Cardiac fibroblast (primary cell): ENCODE measurements at regions not wholly inside any gene's neighbourhood (a gene's known extent, or its start where the extent isn't known, plus 50 kb on each side); places are given as distances from the start of the nearest gene placed in this dataset.

Experiments
- DNase-seq, 2 donors: peaks; one replicate each; pipeline versions ENCODE4 v3.0.0 to v3.0.0-alpha.2; 2010; ENCODE audit warnings: low read depth in 2 of 2
- H3K4me3 ChIP-seq, 2 donors: replicated peaks in 1 of 2; 1 replicate in 1 of 2; 2 replicates in 1 of 2; pipeline ENCODE4 v1.5.1; 2011; ENCODE audit warnings: low read depth in 2 of 2, low read length in 2 of 2, mild to moderate bottlenecking in 2 of 2, moderate library complexity in 1 of 2
- TF ChIP-seq, protein P1 (sequence below): IDR thresholded peaks from one replicate; pipeline ENCODE4 v1.5.1; 2011; ENCODE audit warnings: low read depth, mild to moderate bottlenecking, low read length, inconsistent platforms

GRCh38 chr3:144301863-144302262, 330.2 kb downstream of the DIPK2A start:
- DNase-seq: no peak
- TF ChIP-seq, protein P1, sequence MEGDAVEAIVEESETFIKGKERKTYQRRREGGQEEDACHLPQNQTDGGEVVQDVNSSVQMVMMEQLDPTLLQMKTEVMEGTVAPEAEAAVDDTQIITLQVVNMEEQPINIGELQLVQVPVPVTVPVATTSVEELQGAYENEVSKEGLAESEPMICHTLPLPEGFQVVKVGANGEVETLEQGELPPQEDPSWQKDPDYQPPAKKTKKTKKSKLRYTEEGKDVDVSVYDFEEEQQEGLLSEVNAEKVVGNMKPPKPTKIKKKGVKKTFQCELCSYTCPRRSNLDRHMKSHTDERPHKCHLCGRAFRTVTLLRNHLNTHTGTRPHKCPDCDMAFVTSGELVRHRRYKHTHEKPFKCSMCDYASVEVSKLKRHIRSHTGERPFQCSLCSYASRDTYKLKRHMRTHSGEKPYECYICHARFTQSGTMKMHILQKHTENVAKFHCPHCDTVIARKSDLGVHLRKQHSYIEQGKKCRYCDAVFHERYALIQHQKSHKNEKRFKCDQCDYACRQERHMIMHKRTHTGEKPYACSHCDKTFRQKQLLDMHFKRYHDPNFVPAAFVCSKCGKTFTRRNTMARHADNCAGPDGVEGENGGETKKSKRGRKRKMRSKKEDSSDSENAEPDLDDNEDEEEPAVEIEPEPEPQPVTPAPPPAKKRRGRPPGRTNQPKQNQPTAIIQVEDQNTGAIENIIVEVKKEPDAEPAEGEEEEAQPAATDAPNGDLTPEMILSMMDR: no peak
- no peak overlapping the region for H3K4me3 ChIP-seq

DNA sequence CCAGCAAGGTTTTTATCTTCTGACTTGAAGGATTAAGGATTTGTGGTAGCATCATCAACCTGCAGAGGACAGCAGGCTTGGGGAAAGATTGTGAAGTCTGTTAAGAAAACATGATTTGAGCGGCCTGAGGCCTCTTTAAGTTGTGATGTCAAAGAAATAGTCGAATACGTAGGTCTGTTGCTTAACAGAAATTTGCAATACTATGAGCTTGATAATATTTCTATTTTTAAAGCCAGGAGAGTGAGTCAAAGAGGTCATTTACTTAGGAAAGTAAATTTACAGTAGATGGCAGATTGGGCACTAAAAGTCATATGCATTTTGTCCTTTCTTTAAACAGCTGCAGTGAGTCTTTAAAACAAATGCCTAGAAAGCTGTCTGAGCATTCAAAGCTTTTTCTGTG, 336.3 kb downstream of the DIPK2A start:
- DNase-seq: no peak
- H3K4me3 ChIP-seq: no peak overlapping the region
- TF ChIP-seq, protein P1: no peak

DNA sequence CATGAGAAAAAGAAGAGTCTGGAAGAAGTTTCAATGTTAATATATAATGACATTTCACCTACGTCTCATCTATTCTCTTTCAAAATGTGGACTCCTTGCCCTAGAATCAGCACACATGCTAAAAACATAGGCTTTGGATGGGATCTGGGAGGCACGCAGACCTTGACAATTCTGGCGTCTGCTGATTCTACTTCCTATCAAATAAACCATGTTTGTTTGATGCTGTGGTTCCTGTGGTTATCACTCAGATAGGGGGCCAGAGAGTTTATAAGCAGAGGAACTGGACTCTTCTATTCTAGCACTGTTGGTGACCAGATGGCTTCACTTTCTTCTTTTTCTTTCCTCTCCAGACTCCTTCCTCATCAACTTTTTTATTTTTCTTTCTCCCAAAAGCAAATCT, 336.8 kb downstream of the DIPK2A start:
- TF ChIP-seq, protein P1: no peak
- no peak for DNase-seq
- no peak overlapping the region for H3K4me3 ChIP-seq

- DNase-seq: no peak
- TF ChIP-seq, protein P1: no peak
- no peak overlapping the region for H3K4me3 ChIP-seq
Observed at GRCh38 chr3:144312702-144313101, 341.1 kb downstream of the DIPK2A start.

DNA sequence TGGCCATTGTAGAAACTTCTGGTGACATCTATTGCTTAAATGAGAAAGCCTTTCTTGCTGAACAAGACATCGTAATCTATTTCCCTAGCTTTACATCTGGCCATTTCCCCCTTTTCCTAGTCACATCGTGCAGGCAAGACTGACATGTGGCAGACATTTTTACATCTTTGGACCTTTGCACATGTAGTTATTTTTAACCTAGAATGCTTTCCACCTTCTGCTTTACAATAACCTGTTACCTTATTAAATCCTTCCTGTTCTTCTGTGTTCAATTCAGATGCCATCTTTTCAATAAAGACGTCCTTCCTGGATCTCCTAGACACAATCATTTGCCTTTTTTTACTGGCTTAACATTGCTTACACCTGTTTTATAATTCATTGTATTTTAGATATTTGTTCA, 343.3 kb downstream of the DIPK2A start:
- no peak overlapping the region for H3K4me3 ChIP-seq
- TF ChIP-seq, protein P1: no peak
- DNase-seq: no peak

DNA sequence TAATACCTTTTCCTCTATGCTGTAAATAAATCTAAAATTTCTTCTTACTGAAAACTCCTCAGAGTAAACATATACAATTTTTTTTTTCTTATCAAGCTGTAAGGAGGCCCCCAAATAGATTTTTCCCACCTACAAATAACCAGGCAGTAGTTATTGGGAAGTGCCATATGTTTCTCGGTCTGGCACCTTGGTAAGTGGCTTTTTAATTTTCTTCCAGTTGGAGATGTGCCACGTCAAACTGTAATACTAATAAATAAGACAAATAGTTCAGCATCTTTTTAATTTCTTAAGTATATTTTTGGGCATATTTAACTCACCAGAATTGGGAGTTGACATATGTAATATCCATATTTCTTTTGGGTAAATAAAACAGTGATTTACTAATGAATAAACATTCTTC, 346.3 kb downstream of the DIPK2A start:
- TF ChIP-seq, protein P1: no peak
- H3K4me3 ChIP-seq: no peak overlapping the region
- DNase-seq: no peak

DNA sequence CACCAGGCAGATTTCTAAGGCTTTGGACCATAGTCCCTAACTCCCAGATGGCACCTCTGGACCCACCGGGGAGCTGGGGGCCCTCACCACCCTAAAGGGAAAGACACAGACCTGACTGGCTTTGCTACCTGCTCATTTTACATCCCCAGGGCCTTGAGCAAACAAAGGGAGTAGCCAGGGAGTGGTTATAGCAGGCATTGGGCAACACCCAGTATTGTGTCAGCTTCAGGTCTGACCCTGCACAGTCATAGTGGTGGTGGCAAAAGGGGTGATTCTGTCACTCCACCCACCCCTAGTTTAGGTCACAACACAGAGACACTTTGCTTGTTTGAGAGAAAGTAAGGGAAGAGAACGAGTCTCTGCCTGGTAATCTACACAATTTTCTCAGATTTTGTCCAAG, 352.5 kb downstream of the DIPK2A start:
- no peak for DNase-seq
- TF ChIP-seq, protein P1: no peak
- H3K4me3 ChIP-seq: no peak overlapping the region
